GM19452 (cell line): ENCODE measurements at regions not wholly inside any gene's neighbourhood (a gene's known extent, or its start where the extent isn't known, plus 50 kb on each side); places are given as distances from the start of the nearest gene placed in this dataset.
"Not testable (repeated sequence)": the region's sequence is repeated elsewhere in the genome, so short reads cannot be mapped to it uniquely, and the experiment has no call there.

Experiments used
- ATAC-seq: cut with Tn5 transposase; IDR thresholded peaks from one replicate; pipeline ENCODE4 v1.9.1; 2021; ENCODE audit not compliant: unreplicated experiment

DNA sequence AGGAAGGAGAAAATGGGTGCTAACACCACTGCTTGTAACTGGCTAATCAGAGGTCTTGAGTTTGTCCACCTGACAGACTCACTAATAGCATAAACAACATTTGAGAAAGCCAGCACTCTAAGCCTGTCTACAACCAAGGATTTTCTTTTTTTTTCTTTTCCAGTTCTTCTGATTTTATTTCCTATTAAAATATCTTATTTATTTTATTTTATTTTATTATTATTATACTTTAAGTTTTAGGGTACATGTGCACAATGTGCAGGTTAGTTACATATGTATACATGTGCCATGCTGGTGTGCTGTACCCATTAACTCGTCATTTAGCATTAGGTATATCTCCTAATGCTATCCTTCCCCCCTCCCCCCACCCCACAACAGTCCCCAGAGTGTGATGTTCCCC, 888.6 kb upstream of the ARRDC3 start:
- ATAC-seq = not testable (repeated sequence)

DNA sequence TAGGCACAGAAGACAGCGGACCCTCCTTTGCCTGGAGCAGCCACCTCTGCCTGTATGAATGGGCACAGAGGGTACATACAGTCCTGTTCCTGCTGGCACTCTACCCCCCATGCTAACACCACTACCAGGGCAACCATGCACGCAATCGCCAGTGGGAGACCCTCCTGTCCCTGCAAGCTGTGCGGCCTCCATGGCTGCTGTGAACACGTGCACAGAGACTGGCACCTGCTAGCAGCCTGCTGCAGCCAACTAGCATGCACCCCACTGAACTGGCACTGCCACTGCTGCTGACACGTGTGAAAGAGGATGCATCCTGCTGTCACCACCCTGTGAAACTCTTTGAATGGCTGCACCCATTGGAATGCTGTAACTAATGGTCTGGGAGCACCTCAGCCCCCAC, 885.2 kb upstream of the ARRDC3 start:
- ATAC-seq = no peak

DNA sequence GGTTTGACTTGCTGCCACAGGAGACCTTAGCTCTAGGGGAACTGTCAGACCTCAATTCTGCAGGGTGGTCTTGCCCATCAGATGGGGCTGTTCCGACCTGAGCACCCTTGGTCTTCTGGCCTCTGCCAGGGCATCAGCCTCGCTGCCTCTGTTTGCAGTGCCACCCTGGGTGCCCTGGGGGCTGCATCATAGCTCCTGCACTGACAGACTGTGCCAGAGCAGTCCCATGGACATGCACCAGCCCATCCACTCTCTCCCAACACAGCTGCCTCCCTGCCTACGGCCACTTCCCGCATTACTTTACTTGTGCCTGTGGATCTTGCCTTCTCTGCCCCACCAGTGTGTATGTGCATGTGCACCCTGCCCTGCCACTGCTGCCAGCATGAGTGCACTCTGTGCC, 884.7 kb upstream of the ARRDC3 start:
- ATAC-seq = no peak

GRCh38 chr5:92265804-92266203, 882.7 kb upstream of the ARRDC3 start:
- ATAC-seq = no peak

DNA sequence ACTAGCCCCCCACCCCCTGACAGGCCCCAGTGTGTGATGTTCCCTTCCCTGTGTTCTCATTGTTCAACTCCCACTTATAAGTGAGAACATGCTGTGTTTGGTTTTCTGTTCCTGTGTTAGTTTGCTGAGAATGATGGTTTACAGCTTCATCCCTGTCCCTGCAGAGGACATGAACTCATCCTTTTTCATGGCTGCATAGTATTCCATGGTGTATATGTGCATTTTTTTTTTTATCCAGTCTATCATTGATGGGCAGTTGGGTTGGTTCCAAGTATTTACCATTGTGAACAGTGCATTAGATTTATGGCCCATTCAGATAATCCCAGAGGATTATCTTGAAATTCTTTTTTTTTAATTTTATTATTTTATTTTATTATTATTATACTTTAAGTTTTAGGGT, 872.5 kb upstream of the ARRDC3 start:
- not testable (repeated sequence) for ATAC-seq

- ATAC-seq = no peak
Measured at GRCh38 chr5:92248518-92248917, 865.4 kb upstream of the ARRDC3 start.

GRCh38 chr5:92242170-92242569, 859.1 kb upstream of the ARRDC3 start:
- no peak for ATAC-seq

GRCh38 chr5:92237896-92238295, 854.8 kb upstream of the ARRDC3 start:
- no peak for ATAC-seq

DNA sequence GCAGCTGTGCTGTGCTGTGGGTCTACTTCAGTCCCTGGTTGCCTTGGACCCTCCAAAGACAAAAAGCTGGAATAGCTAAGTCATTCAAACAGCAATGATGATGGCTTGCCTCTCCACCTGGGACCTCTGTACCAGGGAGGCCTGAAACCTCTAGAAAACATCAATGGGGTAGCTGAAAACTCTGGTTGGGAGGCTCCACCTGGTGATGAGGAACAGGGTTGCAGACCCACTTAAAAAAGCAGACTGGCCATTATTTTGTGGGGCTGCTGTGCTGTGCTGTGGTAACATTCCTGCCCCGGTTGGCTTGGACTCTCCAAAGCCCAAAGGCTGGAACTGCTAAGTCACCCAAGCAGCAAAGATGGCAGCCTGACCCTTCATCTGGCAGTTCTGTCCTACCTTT, 839.3 kb upstream of the ARRDC3 start:
- no peak for ATAC-seq

DNA sequence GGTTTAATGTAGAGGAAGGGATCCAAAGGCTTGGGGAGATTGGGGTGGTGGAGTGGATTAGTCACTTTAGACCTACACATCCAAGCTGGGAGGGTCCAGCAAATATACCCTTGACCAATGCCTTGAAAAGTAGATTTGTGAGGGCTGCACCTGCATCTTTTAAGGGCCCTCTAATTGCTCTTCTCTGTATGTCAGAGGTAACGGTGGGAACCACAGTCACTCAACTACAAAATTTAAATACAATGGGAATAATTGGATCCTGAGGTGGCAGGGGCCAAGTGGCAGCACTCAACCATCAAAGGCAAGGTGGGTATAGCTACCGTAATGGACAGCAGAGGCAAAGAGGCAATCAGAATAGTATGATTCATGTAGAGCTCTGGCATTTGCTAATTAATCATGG, 833.7 kb upstream of the ARRDC3 start:
- ATAC-seq = not testable (repeated sequence)

- ATAC-seq = no peak
Measured at GRCh38 chr5:92215116-92215515, 832.0 kb upstream of the ARRDC3 start.

- ATAC-seq = no peak
Measured at GRCh38 chr5:92208265-92208664, 825.1 kb upstream of the ARRDC3 start.

GRCh38 chr5:92207151-92207550, 824.0 kb upstream of the ARRDC3 start:
- ATAC-seq = no peak

DNA sequence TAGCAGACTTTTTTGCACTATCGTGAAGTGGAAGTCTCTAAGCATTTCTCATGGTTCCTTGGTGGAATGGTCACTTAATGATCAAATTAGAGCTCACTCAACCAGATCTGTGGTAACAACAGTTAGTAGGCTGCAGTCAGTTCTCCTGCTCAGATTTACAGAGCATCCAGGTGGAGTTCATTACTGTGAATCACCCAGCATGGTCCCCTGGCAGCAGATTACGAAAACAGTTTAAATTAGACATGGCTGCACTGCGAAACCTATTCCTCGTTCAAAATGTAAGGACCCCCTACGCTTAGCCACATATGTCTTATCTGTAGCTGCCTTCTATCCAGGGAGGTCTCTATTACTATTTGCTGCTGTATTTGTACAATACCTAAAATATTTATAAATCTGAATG, 823.6 kb upstream of the ARRDC3 start:
- no peak for ATAC-seq

DNA sequence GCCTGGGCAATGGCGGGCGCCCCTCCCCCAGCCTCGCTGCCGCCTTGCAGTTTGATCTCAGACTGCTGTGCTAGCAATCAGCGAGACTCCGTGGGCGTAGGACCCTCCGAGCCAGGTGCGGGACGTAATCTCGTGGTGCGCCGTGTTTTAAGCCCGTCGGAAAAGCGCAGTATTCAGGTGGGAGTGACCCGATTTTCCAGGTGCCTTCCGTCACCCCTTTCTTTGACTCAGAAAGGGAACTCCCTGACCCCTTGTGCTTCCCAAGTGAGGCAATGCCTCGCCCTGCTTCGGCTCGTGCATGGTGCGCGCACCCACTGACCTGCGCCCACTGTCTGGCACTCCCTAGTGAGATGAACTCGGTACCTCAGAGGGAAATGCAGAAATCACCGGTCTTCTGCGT, 815.9 kb upstream of the ARRDC3 start:
- not testable (repeated sequence) for ATAC-seq

DNA sequence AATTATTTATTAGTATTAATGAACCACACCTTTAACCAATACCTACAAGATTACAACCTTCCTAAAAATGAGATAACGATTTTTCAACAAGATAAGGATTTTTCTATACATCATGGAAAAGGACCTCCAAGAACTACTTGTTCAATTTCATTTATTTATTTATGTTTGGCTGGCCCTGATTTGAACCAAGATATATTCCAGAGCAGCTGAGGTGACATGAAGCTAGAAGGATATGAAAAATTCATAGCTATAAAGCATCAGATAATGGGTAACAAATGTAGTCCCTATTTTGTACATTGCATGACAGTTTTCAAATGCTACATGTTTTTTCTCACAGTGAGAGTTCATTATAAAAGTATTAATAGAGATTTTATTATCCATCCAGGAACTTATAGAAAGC, 798.5 kb upstream of the ARRDC3 start:
- no peak for ATAC-seq

DNA sequence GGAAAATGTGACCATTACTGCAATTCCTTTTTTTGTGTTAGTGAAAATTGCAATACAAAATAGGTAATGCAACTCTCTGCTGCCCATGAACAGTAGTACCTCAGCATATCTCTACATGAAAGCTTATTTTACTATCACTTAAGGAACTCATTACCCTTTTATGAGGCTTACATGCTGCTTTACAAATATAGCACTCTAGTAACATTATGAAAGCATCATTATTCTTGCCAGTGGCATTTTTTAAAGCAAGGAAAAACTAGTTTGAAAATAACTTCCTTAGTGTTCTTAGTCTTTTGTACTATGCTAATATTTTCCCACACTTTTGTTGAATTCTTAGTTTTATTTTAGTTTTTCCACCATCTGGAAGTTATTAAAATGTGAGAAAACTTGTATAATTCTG, 797.3 kb upstream of the ARRDC3 start:
- no peak for ATAC-seq

GRCh38 chr5:92179651-92180050, 796.5 kb upstream of the ARRDC3 start:
- no peak for ATAC-seq

- ATAC-seq = no peak
Measured at GRCh38 chr5:92177926-92178487, 794.9 kb upstream of the ARRDC3 start.

DNA sequence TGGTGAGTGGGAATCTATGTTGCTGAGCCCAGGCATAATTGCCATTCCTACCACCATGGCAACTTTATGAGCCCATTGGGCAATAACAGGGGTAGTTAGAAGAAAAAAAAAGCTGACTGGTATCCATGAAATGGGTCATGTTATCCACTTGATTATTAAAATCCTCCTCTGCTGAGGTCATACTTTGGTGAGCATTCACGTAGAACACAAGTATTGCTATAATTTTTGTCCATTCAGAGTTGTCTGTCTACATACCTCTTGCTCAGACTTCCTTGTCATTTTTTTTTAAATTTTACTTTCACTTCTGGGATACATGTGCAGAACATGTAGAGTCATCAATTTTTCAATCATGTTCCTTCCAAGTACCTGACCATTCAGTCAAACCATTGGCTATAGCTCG, 780.8 kb upstream of the ARRDC3 start:
- ATAC-seq = no peak

- ATAC-seq = no peak
Measured at GRCh38 chr5:92147798-92148197, 764.7 kb upstream of the ARRDC3 start.

- ATAC-seq = no peak
Measured at GRCh38 chr5:92147266-92147665, 764.1 kb upstream of the ARRDC3 start.

GRCh38 chr5:92145852-92146251, 762.7 kb upstream of the ARRDC3 start:
- no peak for ATAC-seq

GRCh38 chr5:92144824-92145223, 761.7 kb upstream of the ARRDC3 start:
- ATAC-seq = no peak
